Calu3 (cell line): ENCODE measurements at regions not wholly inside any gene's neighbourhood (a gene's known extent, or its start where the extent isn't known, plus 50 kb on each side); places are given as distances from the start of the nearest gene placed in this dataset.
A peak's percentile ranks its signal among the peaks of the same experiment; 100 is the strongest.

Experiments
- BruUV-seq: library from RNA; stranded (reverse); fragments of 400-500 nt; replicated peaks from 2 replicates; lab custom pipeline; 2021; lab: Mats Ljungman, UMichigan
- CTCF ChIA-PET: fragments of 300-600 bp; sonication (Branson Sonifier 250); formaldehyde crosslinking; loops from one replicate; lab custom pipeline; 2022; ENCODE audit warnings: antibody characterized with exemption; lab: Charles Lee
- DNase-seq: peaks from one replicate; pipeline ENCODE4 v3.0.0; 2022
- H3K27ac Mint-ChIP-seq: one replicate; pipeline ENCODE4 v1.8.0; 2022; ENCODE audit warnings: mixed read lengths; ENCODE audit not compliant: unreplicated experiment
- H3K27me3 Mint-ChIP-seq: one replicate; pipeline ENCODE4 v1.8.0; 2022; ENCODE audit warnings: mixed read lengths; ENCODE audit not compliant: unreplicated experiment
- H3K36me3 Mint-ChIP-seq: one replicate; pipeline ENCODE4 v1.8.0; 2022; ENCODE audit warnings: mild to moderate bottlenecking, moderate library complexity, mixed read lengths; ENCODE audit not compliant: insufficient read depth, unreplicated experiment
- H3K4me1 Mint-ChIP-seq: one replicate; pipeline ENCODE4 v1.8.0; 2022; ENCODE audit warnings: mild to moderate bottlenecking, low read depth, mixed read lengths; ENCODE audit not compliant: unreplicated experiment
- H3K4me3 Mint-ChIP-seq: one replicate; pipeline ENCODE4 v1.8.0; 2022; ENCODE audit warnings: mild to moderate bottlenecking, low read depth, moderate library complexity, mixed read lengths; ENCODE audit not compliant: unreplicated experiment
- H3K9me3 Mint-ChIP-seq: one replicate; pipeline ENCODE4 v1.8.0; 2022; ENCODE audit warnings: low read depth, mixed read lengths; ENCODE audit not compliant: unreplicated experiment
- CTCF ChIP-seq: fragments of 200-600 bp; IDR thresholded peaks from one replicate; pipeline ENCODE4 v1.8.0; 2022; ENCODE audit warnings: antibody characterized with exemption; ENCODE audit not compliant: unreplicated experiment
- intact Hi-C: fragments of 100-400 bp; cut with micrococcal nuclease; formaldehyde crosslinking; loops from one replicate; pipeline ENCODE4 v1.10.0; 2022; ENCODE audit not compliant: unreplicated experiment

DNA sequence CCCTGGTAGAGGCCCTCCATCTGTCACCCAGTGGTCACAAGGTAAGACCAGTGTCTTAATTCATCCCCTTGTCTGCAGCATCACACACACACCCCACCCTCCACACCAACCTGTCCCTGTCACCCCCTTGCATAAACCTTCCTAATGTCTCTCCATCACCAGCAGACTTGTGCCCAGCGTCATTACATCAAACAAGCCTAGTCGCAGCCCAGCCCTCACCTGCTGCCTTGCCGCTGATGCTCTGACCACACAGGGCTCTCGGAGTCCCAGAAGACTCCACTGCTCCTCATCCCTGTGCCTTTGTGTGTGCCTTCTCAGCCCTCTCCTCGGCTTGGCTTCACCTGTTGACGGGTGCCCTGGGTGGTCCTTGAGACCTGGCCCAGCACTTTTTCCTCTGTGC lies 171.2 kb downstream of the GLI2 start:
- no peak for TF ChIP-seq CTCF
- Mint-ChIP-seq H3K4me1 (peaks cover 16% of the 10 kb centered on the region), H3K27ac (no peak overlapping the region), H3K4me3 (no peak overlapping the region), H3K27me3 (no peaks in the 10 kb centered on the region), H3K9me3 (no peaks in the 10 kb centered on the region), H3K36me3 (no peaks in the 10 kb centered on the region)
- CTCF ChIA-PET = no interaction called here
- intact Hi-C loops = no loop called here
- DNase-seq = no peak
- BruUV-seq = no TSS peak

GRCh38 chr2:120907822-120908221 lies 172.2 kb downstream of the GLI2 start:
- no peak for DNase-seq
- H3K4me1 Mint-ChIP-seq = peaks cover 25% of the 10 kb centered on the region
- H3K27me3 Mint-ChIP-seq = no peaks in the 10 kb centered on the region
- H3K4me3 Mint-ChIP-seq = no peak overlapping the region
- no peak overlapping the region for H3K27ac Mint-ChIP-seq
- peak; percentile 16 for TF ChIP-seq CTCF
- BruUV-seq = no TSS peak
- no peaks in the 10 kb centered on the region for H3K9me3 Mint-ChIP-seq
- intact Hi-C loops = no loop called here
- CTCF ChIA-PET = no interaction called here
- no peaks in the 10 kb centered on the region for H3K36me3 Mint-ChIP-seq

DNA sequence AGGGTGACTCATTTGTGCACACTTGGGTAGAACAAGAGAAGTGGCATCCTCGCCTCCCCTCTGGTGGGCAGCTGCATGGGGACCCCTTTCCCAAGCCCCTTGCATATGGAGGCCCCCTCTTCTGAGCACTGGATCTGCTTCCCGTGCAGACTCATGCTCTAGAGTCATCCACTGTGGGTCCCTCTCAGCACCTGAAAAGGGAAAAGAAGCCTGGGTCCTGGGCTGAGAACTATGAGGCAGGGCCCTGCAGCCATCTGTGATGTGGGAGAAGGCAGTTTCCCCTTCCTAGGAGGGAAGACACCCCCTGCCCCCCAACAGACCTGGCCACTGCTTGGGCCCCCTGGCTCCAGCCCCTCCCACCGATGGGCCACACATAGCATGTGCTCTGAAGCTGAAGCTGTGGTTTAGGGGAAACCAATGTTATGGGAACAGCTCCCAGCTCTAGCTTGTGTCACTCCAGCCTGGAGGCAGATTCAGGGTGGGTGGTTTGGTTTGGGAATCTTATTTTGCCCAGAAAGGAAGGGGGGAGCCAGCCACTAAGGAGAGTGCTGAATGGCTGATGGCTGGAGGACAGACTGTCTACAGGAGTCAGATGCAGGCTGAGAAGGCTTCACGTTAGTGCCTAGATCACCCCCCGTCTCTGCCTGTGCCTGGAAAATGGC lies 172.8 kb downstream of the GLI2 start:
- no peaks in the 10 kb centered on the region for H3K9me3 Mint-ChIP-seq
- no peak overlapping the region for H3K27ac Mint-ChIP-seq
- DNase-seq = no peak
- CTCF ChIA-PET = no interaction called here
- BruUV-seq = no TSS peak
- peaks cover 31% of the 10 kb centered on the region for H3K4me1 Mint-ChIP-seq
- TF ChIP-seq CTCF = no peak
- H3K27me3 Mint-ChIP-seq = no peaks in the 10 kb centered on the region
- intact Hi-C loops = no loop called here
- no peak overlapping the region for H3K4me3 Mint-ChIP-seq
- no peaks in the 10 kb centered on the region for H3K36me3 Mint-ChIP-seq

GRCh38 chr2:120909102-120909501 lies 173.4 kb downstream of the GLI2 start:
- peaks cover 38% of the 10 kb centered on the region for H3K4me1 Mint-ChIP-seq
- no peak overlapping the region for H3K27ac Mint-ChIP-seq
- no TSS peak for BruUV-seq
- intact Hi-C loops = no loop called here
- no peaks in the 10 kb centered on the region for H3K9me3 Mint-ChIP-seq
- H3K27me3 Mint-ChIP-seq = no peaks in the 10 kb centered on the region
- TF ChIP-seq CTCF = no peak
- CTCF ChIA-PET = no interaction called here
- H3K36me3 Mint-ChIP-seq = no peaks in the 10 kb centered on the region
- H3K4me3 Mint-ChIP-seq = no peak overlapping the region
- DNase-seq = no peak
